Common myeloid progenitor, CD34-positive (primary cell): ENCODE measurements at regions not wholly inside any gene's neighbourhood (a gene's known extent, or its start where the extent isn't known, plus 50 kb on each side); places are given as distances from the start of the nearest gene placed in this dataset.

Experiments used
- CTCF ChIA-PET: fragments of 350-600 bp; sonication (Branson Sonifier 250); formaldehyde crosslinking; loops from one replicate; lab custom pipeline; 2021; ENCODE audit warnings: antibody characterized with exemption; lab: Charles Lee
- POLR2A ChIA-PET: fragments of 350-600 bp; sonication (Branson Sonifier 250); formaldehyde crosslinking; loops from one replicate; lab custom pipeline; 2021; ENCODE audit warnings: antibody characterized with exemption; lab: Charles Lee
- DNase-seq, 3 donors: peaks; one replicate each; pipeline versions ENCODE4 v3.0.0 to v3.0.0-alpha.2; 2013
- H3K27ac ChIP-seq, 2 experiments: 1 replicate in 1 of 2; 2 replicates in 1 of 2; pipeline ENCODE4 v1.7.0; 2013; ENCODE audit warnings: inconsistent platforms in 2 of 2, low read length in 2 of 2, mild to moderate bottlenecking in 2 of 2, low read depth in 1 of 2, moderate library complexity in 1 of 2; ENCODE audit not compliant: severe bottlenecking in 2 of 2, insufficient read depth in 1 of 2, poor library complexity in 1 of 2
- H3K27me3 ChIP-seq, 5 experiments: replicated peaks in 2 of 5; 1 replicate in 3 of 5; 2 replicates in 2 of 5; pipeline versions ENCODE4 v1.6.1 to v1.7.0; 2013; ENCODE audit warnings: low read length in 4 of 5, mild to moderate bottlenecking in 2 of 5, moderate library complexity in 2 of 5, inconsistent platforms in 1 of 5; ENCODE audit not compliant: insufficient read depth in 5 of 5, control insufficient read depth in 4 of 5
- H3K36me3 ChIP-seq, 4 experiments: 1 replicate in 2 of 4; 2 replicates in 2 of 4; pipeline versions ENCODE4 v1.6.1 to v1.7.0; 2013; ENCODE audit warnings: low read length in 3 of 4, control low read depth in 1 of 4, mild to moderate bottlenecking in 1 of 4; ENCODE audit not compliant: control insufficient read depth in 4 of 4, insufficient read depth in 4 of 4
- H3K4me1 ChIP-seq, 4 experiments: 1 replicate in 3 of 4; 2 replicates in 1 of 4; pipeline versions ENCODE4 v1.6.1 to v1.7.1; 2013; ENCODE audit warnings: low read length in 3 of 4, mild to moderate bottlenecking in 3 of 4, control low read depth in 1 of 4, inconsistent platforms in 1 of 4, moderate library complexity in 1 of 4; ENCODE audit not compliant: control insufficient read depth in 4 of 4, insufficient read depth in 4 of 4; ENCODE audit errors: control extremely low read depth in 1 of 4
- H3K4me3 ChIP-seq, 7 experiments: 1 replicate in 4 of 7; 2 replicates in 3 of 7; pipeline versions ENCODE4 v1.5.1 to v1.7.0; 2013; ENCODE audit warnings: mild to moderate bottlenecking in 7 of 7, low read length in 6 of 7, moderate library complexity in 6 of 7, inconsistent platforms in 2 of 7, low read depth in 2 of 7, control low read depth in 1 of 7; ENCODE audit not compliant: insufficient read depth in 4 of 7, control insufficient read depth in 1 of 7; ENCODE audit errors: extremely low read depth in 1 of 7
- H3K9me3 ChIP-seq, 5 experiments: 1 replicate in 4 of 5; 2 replicates in 1 of 5; pipeline versions ENCODE4 v1.6.1 to v1.7.1; 2013; ENCODE audit warnings: low read length in 4 of 5, mild to moderate bottlenecking in 2 of 5, inconsistent platforms in 1 of 5, low read depth in 1 of 5, moderate library complexity in 1 of 5; ENCODE audit not compliant: control insufficient read depth in 4 of 5, insufficient read depth in 2 of 5; ENCODE audit errors: control extremely low read depth in 1 of 5
- WGBS: methylation state at CpG from one replicate; pipeline ENCODE4 v1.1.5; 2013; ENCODE audit not compliant: insufficient coverage; 5-methylcytosine and 5-hydroxymethylcytosine counted together

GRCh38 chr21:35208810-35209517 is 159.9 kb upstream of the RUNX1 start:
- Histone ChIP-seq H3K4me3 (no peak overlapping the region), H3K4me1 (peaks cover 9 to 21% (median 15%) of the 10 kb centered on the region in 4 experiments), H3K27ac (no peak overlapping the region), H3K27me3 (no peaks in the 10 kb centered on the region), H3K9me3 (peaks cover 0 to 11% (median 2%) of the 10 kb centered on the region in 5 experiments), H3K36me3 (no peaks in the 10 kb centered on the region)
- ChIA-PET POLR2A (no interaction called here), CTCF (interaction anchor here (1.4 kb wide), 1 partner anchor 15 kb away, joined by 3 read pairs; no protein-coding TSS in a partner anchor)
- 90% methylated on average over 3 of the region's 7 CpGs for WGBS
- DNase-seq, result no peak

GRCh38 chr21:35208104-35208503 is 159.0 kb upstream of the RUNX1 start:
- 100% methylated on average over 1 of the region's 10 CpGs for WGBS
- H3K9me3 ChIP-seq, result peaks cover 0 to 11% (median 2%) of the 10 kb centered on the region in 5 experiments
- no peak for DNase-seq
- ChIA-PET POLR2A (no interaction called here), CTCF (no interaction called here)
- H3K27me3 ChIP-seq, result no peaks in the 10 kb centered on the region
- H3K4me3 ChIP-seq, result no peak overlapping the region
- H3K27ac ChIP-seq, result no peak overlapping the region
- H3K4me1 ChIP-seq, result peaks cover 9 to 21% (median 15%) of the 10 kb centered on the region in 4 experiments
- H3K36me3 ChIP-seq, result no peaks in the 10 kb centered on the region

GRCh38 chr21:35207322-35207721 is 158.2 kb upstream of the RUNX1 start:
- peaks cover 9 to 21% (median 15%) of the 10 kb centered on the region in 4 experiments for H3K4me1 ChIP-seq
- H3K27ac ChIP-seq, result no peak overlapping the region
- ChIA-PET POLR2A (no interaction called here), CTCF (no interaction called here)
- H3K27me3 ChIP-seq, result no peaks in the 10 kb centered on the region
- DNase-seq, result no peak
- H3K9me3 ChIP-seq, result peaks cover 0 to 11% (median 2%) of the 10 kb centered on the region in 5 experiments
- 92% methylated on average over 7 of the region's 9 CpGs for WGBS
- H3K36me3 ChIP-seq, result no peaks in the 10 kb centered on the region
- H3K4me3 ChIP-seq, result no peak overlapping the region

GRCh38 chr21:35206141-35207125 is 157.3 kb upstream of the RUNX1 start:
- no peak overlapping the region for H3K4me3 ChIP-seq
- no peak overlapping the region for H3K27ac ChIP-seq

GRCh38 chr21:35204850-35205541 is 155.9 kb upstream of the RUNX1 start:
- Histone ChIP-seq H3K9me3 (peaks cover 0 to 5% (median 0%) of the 10 kb centered on the region in 5 experiments), H3K27me3 (no peaks in the 10 kb centered on the region), H3K4me3 (peak overlapping the region in 6 of 7 experiments; percentile 54 to 87 (median 68)), H3K27ac (peak overlapping the region in 1 of 2 experiments; percentile 67), H3K4me1 (peaks cover 9 to 21% (median 15%) of the 10 kb centered on the region in 4 experiments), H3K36me3 (no peaks in the 10 kb centered on the region)
- WGBS, result 0% methylated on average over 7 of the region's 19 CpGs
- CTCF ChIA-PET, result interaction anchor here (0.6 to 2.6 kb wide), 7 partner anchors 17 to 392 kb away, joined by 3 to 16 read pairs (median 3); no protein-coding TSS in a partner anchor
- DNase-seq, result peak; percentile 70 to 82 (median 79)
- POLR2A ChIA-PET, result no interaction called here

More at GRCh38 chr21:35206141-35207125, 157.3 kb upstream of the RUNX1 start:
- H3K4me1 ChIP-seq, result peaks cover 9 to 21% (median 15%) of the 10 kb centered on the region in 4 experiments
- H3K9me3 ChIP-seq, result peaks cover 0 to 11% (median 2%) of the 10 kb centered on the region in 5 experiments
- no peaks in the 10 kb centered on the region for H3K36me3 ChIP-seq
- peak in 2 of 3 donors; percentile 17 to 34 for DNase-seq
- CTCF ChIA-PET, result interaction anchor here (2.3 to 2.6 kb wide), 2 partner anchors 156 to 159 kb away, joined by 7 to 16 read pairs; no protein-coding TSS in a partner anchor
- no peaks in the 10 kb centered on the region for H3K27me3 ChIP-seq
- POLR2A ChIA-PET, result no interaction called here
- WGBS, result 45% methylated on average over 9 of the region's 11 CpGs

- no peak overlapping the region for H3K27ac ChIP-seq
- peak in 1 of 3 donors; percentile 13 for DNase-seq
- H3K4me3 ChIP-seq, result peak overlapping the region in 1 of 7 experiments; percentile 72
- CTCF ChIA-PET, result interaction anchor here (0.6 to 2.6 kb wide), 5 partner anchors 18 to 156 kb away, joined by 3 to 16 read pairs (median 4); no protein-coding TSS in a partner anchor
- no peaks in the 10 kb centered on the region for H3K27me3 ChIP-seq
- POLR2A ChIA-PET, result no interaction called here
- WGBS, result 97% methylated on average over 6 of the region's 7 CpGs
- no peaks in the 10 kb centered on the region for H3K9me3 ChIP-seq
- H3K4me1 ChIP-seq, result peaks cover 9 to 21% (median 15%) of the 10 kb centered on the region in 4 experiments
- no peaks in the 10 kb centered on the region for H3K36me3 ChIP-seq
Observed at GRCh38 chr21:35204125-35204524, 155.0 kb upstream of the RUNX1 start.
